ENCODE measurements at regions not wholly inside any gene's neighbourhood (a gene's known extent, or its start where the extent isn't known, plus 50 kb on each side); places are given as distances from the start of the nearest gene placed in this dataset.

DNA sequence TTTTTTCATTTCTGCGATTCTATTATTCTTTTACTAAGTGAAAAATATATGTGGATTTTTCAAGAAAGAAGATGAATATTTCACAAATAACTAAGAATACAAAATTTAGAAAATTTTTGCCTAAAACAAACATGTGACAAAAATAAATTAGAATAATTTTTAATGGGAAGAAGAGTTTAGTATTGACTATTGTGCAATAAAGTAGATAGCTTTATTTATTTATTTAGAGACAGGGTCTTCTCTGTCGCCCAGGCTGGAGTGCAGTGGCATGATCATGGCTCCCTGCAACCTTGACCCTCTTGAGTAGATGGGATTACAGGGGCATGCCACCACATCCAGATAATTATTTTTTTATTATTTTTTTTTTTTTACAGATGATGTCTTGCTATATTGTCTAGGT lies 95.3 kb upstream of the PAQR3 start:
- no peak for DNase-seq (ENCODE audit: low read depth in 2 of 3, low spot score in 1 of 3)

DNA sequence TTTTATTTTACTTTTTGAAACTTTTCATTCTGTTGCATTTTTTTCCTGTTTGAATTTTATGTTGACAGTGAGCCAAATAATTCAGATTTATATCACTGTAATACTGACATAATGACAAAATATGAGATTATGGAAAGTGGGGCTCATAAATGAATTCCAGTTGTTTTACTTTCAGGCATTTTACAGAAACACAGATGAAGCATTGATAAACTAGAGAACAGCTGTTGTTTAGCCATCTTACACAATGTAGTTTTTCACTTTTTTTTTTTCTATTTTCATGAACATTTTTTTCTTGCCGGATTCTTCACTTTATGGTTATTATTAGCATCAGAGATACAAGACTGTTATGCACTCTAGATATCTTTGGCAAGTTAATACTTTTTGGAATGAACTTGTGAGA lies 91.7 kb upstream of the PAQR3 start:
- DNase-seq (ENCODE audit: low read depth in 2 of 3, low spot score in 1 of 3): no peak

DNA sequence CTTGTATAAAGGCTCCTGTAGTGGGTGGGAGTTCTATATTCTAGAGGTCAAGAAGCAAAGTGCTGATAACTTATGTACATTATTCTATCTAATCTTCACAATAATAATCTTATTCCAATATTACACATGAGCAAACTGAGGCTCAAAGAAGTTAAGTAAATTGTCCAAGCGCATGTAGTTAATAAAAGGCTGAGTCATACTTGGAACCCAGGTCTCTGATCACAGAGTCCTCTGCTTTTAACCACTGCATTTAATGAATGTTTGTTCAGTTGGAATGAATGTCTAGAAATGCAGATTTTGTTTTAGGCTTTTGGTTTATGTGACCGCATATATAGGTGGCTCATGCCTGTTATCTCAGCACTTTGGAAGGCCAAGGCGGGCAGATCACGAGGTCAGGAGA lies 88.4 kb upstream of the PAQR3 start:
- no peak for DNase-seq (ENCODE audit: low read depth in 2 of 3, low spot score in 1 of 3)

DNA sequence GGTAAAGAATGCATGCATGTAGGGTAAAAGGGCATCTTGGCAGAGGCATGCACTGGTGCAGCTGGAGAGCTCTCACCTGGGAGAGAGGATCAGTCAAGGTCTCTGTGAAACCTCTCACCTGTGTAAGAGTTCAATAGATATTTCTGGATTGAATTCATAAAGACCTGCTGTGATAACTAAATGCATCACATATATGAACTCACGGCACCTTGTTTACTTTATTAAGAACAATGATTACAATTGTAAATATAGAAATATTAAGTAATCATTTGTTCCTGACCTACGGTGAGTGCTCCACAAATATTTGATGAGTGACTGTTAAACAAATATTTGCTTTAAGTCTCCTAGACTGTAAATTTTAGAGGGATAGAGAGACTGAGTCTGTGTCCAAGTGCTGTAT lies 85.9 kb upstream of the PAQR3 start:
- no peak for DNase-seq (ENCODE audit: low read depth in 2 of 3, low spot score in 1 of 3)

DNA sequence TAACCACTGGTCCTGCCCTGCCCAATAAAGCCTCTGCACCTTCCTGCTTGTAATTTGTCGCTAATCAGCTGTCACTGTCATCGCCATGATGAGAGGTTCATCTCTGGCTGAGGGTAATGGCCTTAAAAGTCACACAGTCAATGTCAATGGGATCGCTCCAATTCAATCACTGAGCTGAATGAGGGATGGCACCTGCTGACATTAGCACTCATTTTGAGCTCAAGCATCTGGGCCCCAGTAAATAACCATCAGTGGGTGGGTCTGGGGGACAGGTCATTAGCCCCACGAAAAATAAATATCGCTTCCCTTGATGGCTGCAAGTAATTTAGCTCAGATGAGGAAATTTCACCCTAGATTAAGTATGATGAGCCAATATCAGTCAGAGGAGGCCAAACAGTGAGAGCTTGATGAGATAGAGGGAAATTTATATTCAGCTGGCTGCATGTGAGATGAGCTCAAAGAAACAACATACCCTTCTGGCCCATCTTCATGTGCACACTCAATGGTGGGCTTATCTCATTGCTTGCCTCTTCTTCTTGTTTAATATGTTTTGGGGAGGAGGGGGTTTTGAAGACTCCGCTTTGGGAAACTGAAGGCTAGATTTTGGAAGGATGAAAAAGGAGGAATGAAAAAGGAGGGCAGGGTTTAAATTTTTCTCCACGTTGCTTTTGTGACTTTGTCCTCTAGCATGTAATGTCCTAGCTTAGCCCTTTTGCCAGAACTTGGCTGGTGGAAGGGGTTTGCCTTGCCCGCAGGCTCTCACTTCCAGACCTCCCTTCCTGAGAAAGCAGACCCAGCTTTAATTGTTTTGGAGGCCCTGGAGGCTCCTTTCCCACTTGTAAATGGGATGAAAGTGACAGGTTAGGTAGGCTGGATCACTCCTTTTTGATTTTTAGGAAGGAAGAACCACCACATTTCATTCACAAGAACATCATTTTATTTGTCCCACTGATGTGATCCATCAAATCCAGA lies 84.8 kb upstream of the PAQR3 start:
- no peak for DNase-seq (ENCODE audit: low read depth in 2 of 3, low spot score in 1 of 3)

DNA sequence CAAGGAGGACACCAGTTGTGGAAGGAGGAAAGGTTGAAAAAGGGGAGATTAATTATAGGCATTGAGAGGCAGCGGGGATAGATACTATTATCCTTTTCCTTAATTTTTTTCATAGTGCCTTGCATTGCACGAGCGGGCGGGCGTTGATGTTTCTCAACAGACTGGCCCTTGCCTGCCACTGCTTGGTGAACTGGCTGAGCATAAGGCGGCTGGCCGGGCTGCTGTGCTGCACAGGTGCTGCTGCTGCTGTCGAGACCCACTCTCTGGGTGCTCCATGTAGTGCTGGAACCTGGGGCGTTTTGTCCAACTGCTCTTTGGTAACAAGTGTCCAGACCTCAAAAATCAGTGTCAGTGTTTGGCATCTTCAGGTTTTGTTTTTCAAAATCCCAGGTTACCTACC lies 83.3 kb upstream of the PAQR3 start:
- no peak for DNase-seq (ENCODE audit: low read depth in 2 of 3, low spot score in 1 of 3)

DNA sequence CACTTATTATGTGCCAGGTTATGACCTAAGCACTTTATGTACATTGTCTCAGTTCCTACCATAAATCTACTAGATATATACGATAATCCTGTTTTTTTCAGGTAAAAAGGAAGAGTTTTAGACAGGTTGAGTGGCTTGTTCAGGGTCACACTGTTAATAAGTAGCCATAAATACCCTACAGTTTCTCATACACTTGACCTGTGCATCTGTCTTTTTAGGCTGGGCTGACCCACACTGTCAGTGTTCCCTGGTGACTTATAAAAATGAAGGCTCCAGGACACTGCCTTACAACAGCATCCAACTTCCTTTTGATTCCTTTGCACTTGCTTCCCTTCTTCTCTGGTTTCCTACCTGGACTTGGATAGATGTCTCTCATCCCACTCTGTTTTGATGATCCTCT lies 78.2 kb upstream of the PAQR3 start:
- DNase-seq (ENCODE audit: low read depth in 2 of 3, low spot score in 1 of 3): no peak

DNA sequence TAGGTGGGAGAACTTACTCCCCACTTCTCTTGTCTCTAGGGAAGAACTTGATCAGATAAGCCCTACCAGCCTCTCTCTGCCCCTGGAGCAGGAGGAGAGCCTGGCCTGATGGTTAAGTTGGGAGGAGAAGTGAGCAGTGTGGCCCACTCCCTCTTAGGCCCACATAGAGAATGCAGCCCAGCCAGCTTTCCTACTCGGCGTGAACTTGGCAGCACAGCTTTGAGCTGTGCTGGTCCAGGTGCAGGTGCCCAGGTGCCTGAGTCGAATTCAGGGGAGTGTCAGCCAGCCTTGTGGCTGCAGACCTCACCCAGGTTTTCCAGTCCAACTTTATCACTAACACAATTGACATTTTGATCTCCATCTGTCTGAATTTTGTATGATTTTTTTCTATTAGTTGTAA lies 77.6 kb upstream of the PAQR3 start:
- DNase-seq (ENCODE audit: low read depth in 2 of 3, low spot score in 1 of 3): no peak

DNA sequence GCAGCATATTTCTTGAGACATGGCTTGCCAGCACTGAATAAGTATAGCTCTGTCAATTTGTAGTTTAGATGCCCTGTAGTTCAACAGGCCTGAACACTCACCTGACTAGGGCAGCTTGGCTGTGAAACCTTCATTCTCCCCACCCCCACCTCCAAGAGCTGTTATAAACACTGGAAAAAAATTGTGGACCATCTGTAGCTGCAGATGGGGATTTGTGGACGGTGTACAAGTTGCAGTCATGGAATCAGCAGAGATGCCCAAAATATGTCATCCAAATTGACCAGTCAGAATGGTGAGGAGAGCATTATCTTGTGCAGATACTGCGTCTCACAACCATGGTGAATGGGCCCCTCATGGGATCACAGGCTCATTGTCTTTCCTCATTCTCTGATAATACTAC lies 76.2 kb upstream of the PAQR3 start:
- no peak for DNase-seq (ENCODE audit: low read depth in 2 of 3, low spot score in 1 of 3)

DNA sequence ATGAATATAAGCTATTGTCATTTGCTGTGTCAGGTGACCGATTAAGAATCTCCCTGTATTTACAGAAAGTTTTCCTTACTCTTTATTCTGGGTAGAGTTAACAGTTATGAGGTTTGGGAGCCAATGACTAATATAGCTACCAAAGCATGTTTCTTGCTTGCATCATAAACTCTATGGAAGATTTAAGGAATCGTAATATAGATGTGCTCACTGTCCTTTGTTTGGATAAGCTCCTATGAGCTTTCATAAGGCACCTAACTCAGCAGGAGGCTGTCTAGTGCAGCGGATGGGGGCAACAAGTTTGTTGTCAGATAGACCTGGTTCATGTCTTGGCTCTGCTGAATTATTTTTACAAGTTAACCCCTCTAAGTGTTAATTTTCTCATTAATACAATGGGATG lies 75.0 kb upstream of the PAQR3 start:
- no peak for DNase-seq (ENCODE audit: low read depth in 2 of 3, low spot score in 1 of 3)

DNA sequence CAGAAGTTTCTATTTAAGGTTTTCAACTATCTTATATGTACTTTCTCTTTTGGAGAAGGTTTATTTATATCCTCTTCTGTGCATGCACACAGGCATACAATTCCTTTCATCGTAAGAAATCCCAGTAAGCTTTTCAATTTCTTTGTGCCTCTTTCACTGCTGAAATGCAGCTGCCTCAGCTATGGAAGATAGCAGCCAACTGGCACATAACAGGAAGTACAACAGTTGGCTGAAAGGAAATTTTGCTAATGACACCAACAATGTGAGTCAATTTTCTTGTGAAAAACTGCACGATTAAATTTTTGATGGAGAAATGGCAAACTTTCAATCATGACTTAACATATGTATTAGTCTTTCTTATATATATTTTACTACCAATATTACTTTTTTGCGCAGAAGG lies 74.5 kb upstream of the PAQR3 start:
- DNase-seq (ENCODE audit: low read depth in 2 of 3, low spot score in 1 of 3): no peak

DNA sequence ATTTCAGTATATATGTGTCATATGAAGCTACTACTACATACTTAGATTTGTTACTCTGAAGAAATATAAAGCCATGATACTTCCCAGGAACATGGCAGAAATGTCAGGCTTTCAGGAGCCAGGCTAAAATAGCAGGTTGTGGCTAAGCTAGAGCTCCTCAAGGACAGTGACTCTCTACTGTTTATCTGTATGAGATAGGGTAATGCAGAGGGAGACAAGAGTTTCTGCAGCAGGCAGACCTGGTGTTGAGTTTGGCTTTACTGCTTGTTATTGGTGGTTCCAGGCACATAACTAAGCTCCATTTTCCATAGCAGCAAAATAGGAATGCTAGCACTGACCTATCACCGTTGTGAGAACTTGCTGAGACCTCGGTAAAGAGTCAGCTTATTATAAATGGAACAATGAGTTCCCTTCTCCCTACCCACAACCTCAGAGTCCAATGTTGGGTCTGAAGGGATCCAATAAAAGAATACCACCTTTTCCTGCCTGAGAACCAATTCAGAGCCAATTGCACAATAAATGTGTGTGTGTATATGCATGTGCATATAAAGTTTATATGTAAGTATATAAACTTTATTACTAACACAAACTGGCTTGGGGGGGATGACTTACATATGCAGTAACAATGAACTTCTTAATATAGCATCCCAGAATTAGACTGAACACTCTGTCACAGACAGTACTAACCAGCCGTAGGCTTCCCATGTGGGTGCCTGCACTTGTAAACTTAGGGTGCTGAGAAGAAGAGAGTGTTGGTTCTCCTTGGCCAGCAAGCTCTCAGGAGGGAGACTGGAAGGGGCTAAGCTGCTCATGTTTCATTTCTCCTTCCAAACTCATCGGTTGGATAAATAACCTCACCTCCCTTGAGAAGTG lies 51.9 kb upstream of the PAQR3 start:
- no peak for DNase-seq (ENCODE audit: low read depth in 2 of 3, low spot score in 1 of 3)

DNA sequence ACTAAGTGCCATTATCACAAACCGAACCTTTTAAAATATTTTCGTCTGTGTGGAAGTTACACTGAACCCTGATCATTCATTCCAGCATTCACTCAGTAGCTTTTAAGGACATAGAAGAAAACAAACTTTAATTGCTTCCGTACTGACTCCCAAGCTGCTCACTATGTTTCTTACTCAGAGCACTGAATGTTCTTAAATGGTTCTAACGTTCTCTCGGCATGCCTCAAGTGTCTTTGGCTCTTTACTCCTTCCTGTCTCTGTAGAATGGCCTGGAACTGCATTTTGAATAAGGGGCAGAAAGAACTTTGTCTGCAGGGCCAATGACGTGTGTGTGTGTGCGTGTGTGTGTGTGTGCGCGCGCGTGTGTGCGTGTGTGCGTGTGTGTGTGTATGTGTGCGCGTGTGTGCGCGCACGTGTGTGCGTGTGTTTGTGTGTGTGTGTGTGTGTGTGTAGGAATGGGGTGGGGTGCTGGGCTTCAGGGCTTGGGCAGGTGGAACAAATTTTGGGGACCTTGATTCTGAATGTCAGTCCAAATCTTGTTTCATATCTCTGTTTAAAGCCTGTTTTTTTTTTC lies 50.5 kb upstream of the PAQR3 start:
- DNase-seq (ENCODE audit: low read depth in 2 of 3, low spot score in 1 of 3): no peak
